RWPE1 (cell line): ENCODE measurements at regions not wholly inside any gene's neighbourhood (a gene's known extent, or its start where the extent isn't known, plus 50 kb on each side); places are given as distances from the start of the nearest gene placed in this dataset.

Experiments
- CTCF ChIA-PET: fragments of 350-600 bp; sonication (Branson Sonifier 250); formaldehyde crosslinking; extraction: SDS; loops from one replicate; lab custom pipeline; 2021; lab: Yijun Ruan, JAX
- POLR2A ChIA-PET: fragments of 400-600 bp; formaldehyde crosslinking; extraction: SDS; loops from one replicate; lab custom pipeline; 2020; ENCODE audit warnings: antibody characterized with exemption; ENCODE audit not compliant: low non-redundant PET; lab: Yijun Ruan, JAX
- DNase-seq: peaks from one replicate; pipeline ENCODE4 v3.0.0; 2012; ENCODE audit warnings: low spot score
- H3K27ac ChIP-seq: fragments of 450-650 bp; 2 replicates; pipeline ENCODE4 v1.5.1; 2017
- CTCF ChIP-seq: fragments of 450-650 bp; conservative IDR thresholded peaks from 2 replicates; pipeline ENCODE4 v1.5.1; 2017; ENCODE audit warnings: low read depth, mild to moderate bottlenecking

DNA sequence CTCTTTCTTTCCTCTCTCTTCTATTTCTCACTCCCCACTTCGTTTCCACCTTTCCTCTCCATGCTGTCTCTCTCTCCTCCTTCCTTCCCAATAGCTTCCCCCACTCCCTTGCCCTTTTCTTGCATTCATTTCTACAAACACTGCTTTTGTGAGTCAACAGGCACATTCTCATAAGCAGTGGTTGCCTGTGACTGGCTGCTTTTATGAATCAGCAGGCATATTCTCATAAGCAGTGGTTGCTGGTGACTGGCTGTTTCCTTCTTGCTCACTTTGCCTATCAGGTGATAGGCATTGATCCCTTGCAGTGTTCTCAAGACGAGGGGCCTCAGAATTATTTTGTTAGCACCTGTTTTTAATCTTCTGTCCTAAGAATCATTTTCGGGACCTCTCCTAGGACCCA lies 116.1 kb upstream of the ACTBL2 start:
- DNase-seq: peak; percentile 56
- H3K27ac ChIP-seq: no peak overlapping the region
- POLR2A ChIA-PET: no interaction called here
- TF ChIP-seq CTCF: no peak
- CTCF ChIA-PET: interaction anchor here (0.6 kb wide), 2 partner anchors 90 to 550 kb away, joined by 3 to 5 read pairs; no protein-coding TSS in a partner anchor

DNA sequence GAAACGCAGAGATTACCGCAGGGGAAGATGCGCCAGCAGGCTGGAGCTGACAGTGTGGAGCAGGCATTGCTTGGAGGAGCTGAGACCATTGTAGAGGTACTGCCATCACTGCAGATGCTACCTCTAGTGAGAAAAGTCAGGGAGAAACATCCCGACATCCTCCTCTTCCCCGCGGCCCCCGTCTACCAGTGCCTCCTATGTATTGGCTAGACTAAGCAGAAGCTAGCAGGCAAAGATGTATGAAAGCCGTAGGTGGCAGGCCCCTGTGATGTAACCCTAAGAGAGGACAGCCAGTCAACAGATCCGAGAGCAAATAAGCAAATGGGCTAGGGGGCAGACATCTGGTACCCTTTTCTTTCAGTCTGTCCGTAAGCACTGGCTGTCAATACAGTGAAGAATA lies 115.5 kb upstream of the ACTBL2 start:
- no peak overlapping the region for H3K27ac ChIP-seq
- no peak for TF ChIP-seq CTCF
- CTCF ChIA-PET: no interaction called here
- POLR2A ChIA-PET: no interaction called here
- DNase-seq: no peak

- DNase-seq: no peak
- POLR2A ChIA-PET: no interaction called here
- no peak for TF ChIP-seq CTCF
- CTCF ChIA-PET: no interaction called here
- H3K27ac ChIP-seq: no peak overlapping the region
Measured at GRCh38 chr5:57595523-57595991, 112.9 kb upstream of the ACTBL2 start.

GRCh38 chr5:57594436-57594835 lies 111.8 kb upstream of the ACTBL2 start:
- no peak overlapping the region for H3K27ac ChIP-seq
- ChIA-PET CTCF (no interaction called here), POLR2A (no interaction called here)
- DNase-seq: no peak
- no peak for TF ChIP-seq CTCF

GRCh38 chr5:57592236-57592635 lies 109.6 kb upstream of the ACTBL2 start:
- TF ChIP-seq CTCF: no peak
- ChIA-PET POLR2A (no interaction called here), CTCF (no interaction called here)
- DNase-seq: no peak
- H3K27ac ChIP-seq: no peak overlapping the region

GRCh38 chr5:57586649-57587048 lies 104.0 kb upstream of the ACTBL2 start:
- ChIA-PET POLR2A (no interaction called here), CTCF (no interaction called here)
- no peak for DNase-seq
- no peak overlapping the region for H3K27ac ChIP-seq
- TF ChIP-seq CTCF: no peak

GRCh38 chr5:57582578-57583070 lies 100.0 kb upstream of the ACTBL2 start:
- ChIA-PET CTCF (interaction anchor here (0.6 to 2.1 kb wide), 5 partner anchors 37 to 1261 kb away, joined by 3 to 6 read pairs (median 3); no protein-coding TSS in a partner anchor), POLR2A (no interaction called here)
- H3K27ac ChIP-seq: no peak overlapping the region
- DNase-seq: no peak
- no peak for TF ChIP-seq CTCF
